HepG2 (cell line): ENCODE measurements at regions not wholly inside any gene's neighbourhood (a gene's known extent, or its start where the extent isn't known, plus 50 kb on each side); places are given as distances from the start of the nearest gene placed in this dataset.

Experiments used
- ELF3 ChIP-seq: IDR thresholded peaks from 2 replicates; pipeline ENCODE4 v1.6.1; 2016; ENCODE audit warnings: missing genetic modification reagents, missing compliant biosample characterization
- GATA4 ChIP-seq: sonication (generic); IDR thresholded peaks from 2 replicates; pipeline ENCODE4 v1.6.1; 2016; ENCODE audit warnings: antibody characterized with exemption, low read depth, borderline replicate concordance
- GLI4 ChIP-seq: sonication (generic); formaldehyde crosslinking; IDR thresholded peaks from 2 replicates; pipeline ENCODE4 v1.5.1; 2020; ENCODE audit warnings: missing genetic modification reagents, mild to moderate bottlenecking, moderate library complexity, borderline replicate concordance
- MIER3 ChIP-seq: IDR thresholded peaks from 2 replicates; pipeline ENCODE4 v1.6.1; 2016; ENCODE audit warnings: missing compliant biosample characterization, borderline replicate concordance
- POLR2A ChIP-seq, 2 experiments: IDR thresholded peaks; 2 replicates each; pipeline ENCODE4 v1.6.1; 2011; ENCODE audit warnings: low read depth in 2 of 2, low read length in 2 of 2, mild to moderate bottlenecking in 1 of 2, moderate library complexity in 1 of 2; ENCODE audit not compliant: insufficient read depth in 1 of 2
- POLR2G ChIP-seq: fragments of 200-400 bp; formaldehyde crosslinking; IDR thresholded peaks from 2 replicates; pipeline ENCODE4 v1.6.1; 2018; ENCODE audit warnings: mild to moderate bottlenecking, low read depth, low read length, moderate library complexity
- RBAK ChIP-seq: sonication (generic); formaldehyde crosslinking; IDR thresholded peaks from 2 replicates; pipeline ENCODE4 v1.5.1; 2020; ENCODE audit warnings: mild to moderate bottlenecking, missing genetic modification reagents
- RXRA ChIP-seq: sonication (generic); formaldehyde crosslinking; IDR thresholded peaks from 2 replicates; pipeline ENCODE4 v1.5.1; 2020; ENCODE audit warnings: missing genetic modification reagents
- SALL2 ChIP-seq: sonication (generic); formaldehyde crosslinking; IDR thresholded peaks from 2 replicates; pipeline ENCODE4 v1.8.1; 2023; ENCODE audit warnings: mild to moderate bottlenecking, missing genetic modification reagents, inconsistent platforms
- SP2 ChIP-seq: sonication (generic); formaldehyde crosslinking; IDR thresholded peaks from 2 replicates; pipeline ENCODE4 v1.5.1; 2020; ENCODE audit warnings: mild to moderate bottlenecking, missing genetic modification reagents
- SP4 ChIP-seq: sonication (generic); formaldehyde crosslinking; IDR thresholded peaks from 2 replicates; pipeline ENCODE4 v1.8.1; 2023; ENCODE audit warnings: mild to moderate bottlenecking, missing genetic modification reagents
- TAF1 ChIP-seq: sonication (generic); formaldehyde crosslinking; IDR thresholded peaks from 2 replicates; pipeline ENCODE4 v1.4.0; 2020; ENCODE audit warnings: missing genetic modification reagents
- THAP11 ChIP-seq: IDR thresholded peaks from 2 replicates; pipeline ENCODE4 v1.6.1; 2016; ENCODE audit warnings: missing biosample characterization, missing genetic modification reagents
- TP53 ChIP-seq: sonication (generic); formaldehyde crosslinking; conservative IDR thresholded peaks from 2 replicates; pipeline ENCODE4 v1.4.0; 2020; ENCODE audit warnings: missing genetic modification reagents
- YY1 ChIP-seq: IDR thresholded peaks from 2 replicates; pipeline ENCODE4 v1.6.1; 2011; ENCODE audit warnings: low read length, low read depth, moderate library complexity, mild to moderate bottlenecking; ENCODE audit not compliant: insufficient read depth, insufficient replicate concordance
- ZFY ChIP-seq: sonication (generic); formaldehyde crosslinking; IDR thresholded peaks from 2 replicates; pipeline ENCODE4 v1.4.0; 2020; ENCODE audit warnings: missing genetic modification reagents
- ZNF225 ChIP-seq: sonication (generic); formaldehyde crosslinking; IDR thresholded peaks from 2 replicates; pipeline ENCODE4 v1.4.0; 2020; ENCODE audit warnings: mild to moderate bottlenecking, missing genetic modification reagents
- ZNF292 ChIP-seq: sonication (generic); formaldehyde crosslinking; IDR thresholded peaks from 2 replicates; pipeline ENCODE4 v1.8.1; 2022; ENCODE audit warnings: mild to moderate bottlenecking, low read depth, missing genetic modification reagents, borderline replicate concordance
- ZNF441 ChIP-seq: sonication (generic); formaldehyde crosslinking; IDR thresholded peaks from 2 replicates; pipeline ENCODE4 v1.7.0; 2021; ENCODE audit warnings: missing genetic modification reagents, borderline replicate concordance
- TF ChIP-seq, protein P1 (sequence below): sonication (generic); formaldehyde crosslinking; IDR thresholded peaks from 2 replicates; pipeline ENCODE4 v1.5.0; 2020; ENCODE audit warnings: mild to moderate bottlenecking, low read depth, missing genetic modification reagents, borderline replicate concordance
- TF ChIP-seq, protein P2 (sequence below): sonication (generic); formaldehyde crosslinking; IDR thresholded peaks from 2 replicates; pipeline ENCODE4 v1.5.0; 2020; ENCODE audit warnings: mild to moderate bottlenecking, missing genetic modification reagents, moderate library complexity
- TF ChIP-seq, protein P3 (sequence below): sonication (generic); formaldehyde crosslinking; IDR thresholded peaks from 2 replicates; pipeline ENCODE4 v1.8.0; 2022; ENCODE audit warnings: mild to moderate bottlenecking, missing genetic modification reagents, borderline replicate concordance
- TF ChIP-seq, protein P4 (sequence below): sonication (generic); formaldehyde crosslinking; IDR thresholded peaks from 2 replicates; pipeline ENCODE4 v1.4.0; 2020; ENCODE audit warnings: missing genetic modification reagents, borderline replicate concordance
- TF ChIP-seq, protein P5 (sequence below): sonication (generic); formaldehyde crosslinking; IDR thresholded peaks from 2 replicates; pipeline ENCODE4 v1.5.0; 2020; ENCODE audit warnings: missing genetic modification reagents, mild to moderate bottlenecking, borderline replicate concordance

DNA sequence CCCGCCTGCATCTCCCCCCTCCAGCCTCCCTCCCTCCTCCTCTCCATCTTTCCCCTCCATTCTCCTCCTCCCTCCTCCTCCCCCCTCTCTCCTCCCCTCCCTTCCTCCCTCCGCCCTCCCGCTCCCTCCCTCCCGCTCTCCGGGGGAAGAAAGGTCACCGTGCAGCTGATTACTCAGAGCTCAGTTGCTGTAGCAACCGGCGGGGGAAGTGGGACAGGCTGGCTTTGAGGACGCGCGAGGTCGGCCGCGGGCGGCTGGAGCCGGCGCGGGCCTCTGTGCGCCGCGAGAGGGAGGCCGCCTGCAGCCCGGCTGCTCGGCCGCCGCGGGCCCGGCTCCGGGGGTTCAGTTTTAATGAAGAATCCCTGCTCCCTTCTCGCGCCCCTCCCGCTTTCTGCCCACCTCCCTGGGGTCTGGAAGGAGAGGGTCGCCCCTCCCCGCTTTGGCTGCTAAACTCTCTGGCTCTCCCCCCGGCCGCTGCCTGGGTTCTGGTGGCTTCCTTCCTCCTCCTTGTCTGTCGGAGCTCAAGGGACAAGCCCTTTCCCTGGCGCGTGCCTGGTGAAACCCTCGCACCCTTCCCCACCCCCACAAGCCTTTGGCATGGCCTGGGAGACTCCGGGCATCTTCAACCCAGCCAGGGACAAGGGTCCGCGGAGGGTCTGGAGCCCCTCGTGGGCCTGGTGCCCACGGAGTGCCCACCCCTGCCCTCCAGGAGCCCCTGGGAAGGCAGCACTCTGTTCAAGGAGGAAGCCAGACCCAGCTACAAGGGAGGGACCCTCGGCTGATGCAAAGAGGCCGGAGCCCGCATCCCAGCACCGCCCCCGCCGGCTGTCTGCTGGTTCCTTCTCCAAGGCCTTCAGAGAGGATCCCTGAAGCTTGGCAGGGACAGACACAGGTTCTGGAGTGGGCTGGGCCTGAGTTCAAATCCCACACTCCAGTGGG, 160.3 kb downstream of the C9orf50 start (continued):
- TF ChIP-seq POLR2G (peak; percentile 69), RXRA (peak; percentile 54; the same call in 1 of the 2 replicates), ZNF441 (CRISPR knock-in tag) (0 out of 2 replicates have a peak, but pooled peaks have one; percentile 15), ZFY (CRISPR knock-in tag) (peak; percentile 79), MIER3 (CRISPR knock-in tag) (0 out of 2 replicates have a peak, but pooled peaks have one; percentile 33), RBAK (no peak), YY1 (peak; percentile 69), SP2 (CRISPR knock-in tag) (no peak), TAF1 (no peak), GLI4 (CRISPR knock-in tag) (no peak), ZNF292 (CRISPR knock-in tag) (peak; percentile 41; the same call in 1 of the 2 replicates), GATA4 (no peak), ELF3 (CRISPR knock-in tag) (peak; percentile 52; the same call in 1 of the 2 replicates), POLR2A (IDR thresholded peaks at IDR 0.05; ENCODE audit: insufficient read depth in 1 of 2, low read depth in 2 of 2, low read length in 2 of 2) (peak; percentile 58 to 60; a peak in 3 of 4 replicates), THAP11 (CRISPR knock-in tag) (peak; percentile 24; the same call in 1 of the 2 replicates), TP53 (CRISPR knock-in tag) (no peak), SALL2 (CRISPR knock-in tag) (peak; percentile 11; the same call in 1 of the 2 replicates), SP4 (CRISPR knock-in tag) (0 out of 2 replicates have a peak, but pooled peaks have one; percentile 32), ZNF225 (CRISPR knock-in tag) (no peak)
- TF ChIP-seq, protein P1, sequence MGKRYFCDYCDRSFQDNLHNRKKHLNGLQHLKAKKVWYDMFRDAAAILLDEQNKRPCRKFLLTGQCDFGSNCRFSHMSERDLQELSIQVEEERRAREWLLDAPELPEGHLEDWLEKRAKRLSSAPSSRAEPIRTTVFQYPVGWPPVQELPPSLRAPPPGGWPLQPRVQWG = no peak
- TF ChIP-seq, protein P2, sequence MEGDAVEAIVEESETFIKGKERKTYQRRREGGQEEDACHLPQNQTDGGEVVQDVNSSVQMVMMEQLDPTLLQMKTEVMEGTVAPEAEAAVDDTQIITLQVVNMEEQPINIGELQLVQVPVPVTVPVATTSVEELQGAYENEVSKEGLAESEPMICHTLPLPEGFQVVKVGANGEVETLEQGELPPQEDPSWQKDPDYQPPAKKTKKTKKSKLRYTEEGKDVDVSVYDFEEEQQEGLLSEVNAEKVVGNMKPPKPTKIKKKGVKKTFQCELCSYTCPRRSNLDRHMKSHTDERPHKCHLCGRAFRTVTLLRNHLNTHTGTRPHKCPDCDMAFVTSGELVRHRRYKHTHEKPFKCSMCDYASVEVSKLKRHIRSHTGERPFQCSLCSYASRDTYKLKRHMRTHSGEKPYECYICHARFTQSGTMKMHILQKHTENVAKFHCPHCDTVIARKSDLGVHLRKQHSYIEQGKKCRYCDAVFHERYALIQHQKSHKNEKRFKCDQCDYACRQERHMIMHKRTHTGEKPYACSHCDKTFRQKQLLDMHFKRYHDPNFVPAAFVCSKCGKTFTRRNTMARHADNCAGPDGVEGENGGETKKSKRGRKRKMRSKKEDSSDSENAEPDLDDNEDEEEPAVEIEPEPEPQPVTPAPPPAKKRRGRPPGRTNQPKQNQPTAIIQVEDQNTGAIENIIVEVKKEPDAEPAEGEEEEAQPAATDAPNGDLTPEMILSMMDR (CRISPR knock-in tag) = peak; percentile 18; the same call in 1 of the 2 replicates
- TF ChIP-seq, protein P3, sequence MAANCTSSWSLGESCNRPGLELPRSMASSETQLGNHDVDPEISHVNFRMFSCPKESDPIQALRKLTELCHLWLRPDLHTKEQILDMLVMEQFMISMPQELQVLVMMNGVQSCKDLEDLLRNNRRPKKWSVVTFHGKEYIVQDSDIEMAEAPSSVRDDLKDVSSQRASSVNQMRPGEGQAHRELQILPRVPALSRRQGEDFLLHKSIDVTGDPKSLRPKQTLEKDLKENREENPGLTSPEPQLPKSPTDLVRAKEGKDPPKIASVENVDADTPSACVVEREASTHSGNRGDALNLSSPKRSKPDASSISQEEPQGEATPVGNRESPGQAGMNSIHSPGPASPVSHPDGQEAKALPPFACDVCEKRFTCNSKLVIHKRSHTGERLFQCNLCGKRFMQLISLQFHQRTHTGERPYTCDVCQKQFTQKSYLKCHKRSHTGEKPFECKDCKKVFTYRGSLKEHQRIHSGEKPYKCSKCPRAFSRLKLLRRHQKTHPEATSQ (CRISPR knock-in tag) = 0 out of 2 replicates have a peak, but pooled peaks have one; percentile 13
- TF ChIP-seq, protein P4, sequence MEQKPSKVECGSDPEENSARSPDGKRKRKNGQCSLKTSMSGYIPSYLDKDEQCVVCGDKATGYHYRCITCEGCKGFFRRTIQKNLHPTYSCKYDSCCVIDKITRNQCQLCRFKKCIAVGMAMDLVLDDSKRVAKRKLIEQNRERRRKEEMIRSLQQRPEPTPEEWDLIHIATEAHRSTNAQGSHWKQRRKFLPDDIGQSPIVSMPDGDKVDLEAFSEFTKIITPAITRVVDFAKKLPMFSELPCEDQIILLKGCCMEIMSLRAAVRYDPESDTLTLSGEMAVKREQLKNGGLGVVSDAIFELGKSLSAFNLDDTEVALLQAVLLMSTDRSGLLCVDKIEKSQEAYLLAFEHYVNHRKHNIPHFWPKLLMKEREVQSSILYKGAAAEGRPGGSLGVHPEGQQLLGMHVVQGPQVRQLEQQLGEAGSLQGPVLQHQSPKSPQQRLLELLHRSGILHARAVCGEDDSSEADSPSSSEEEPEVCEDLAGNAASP (CRISPR knock-in tag) = peak; percentile 62; the same call in 1 of the 2 replicates
- TF ChIP-seq, protein P5, sequence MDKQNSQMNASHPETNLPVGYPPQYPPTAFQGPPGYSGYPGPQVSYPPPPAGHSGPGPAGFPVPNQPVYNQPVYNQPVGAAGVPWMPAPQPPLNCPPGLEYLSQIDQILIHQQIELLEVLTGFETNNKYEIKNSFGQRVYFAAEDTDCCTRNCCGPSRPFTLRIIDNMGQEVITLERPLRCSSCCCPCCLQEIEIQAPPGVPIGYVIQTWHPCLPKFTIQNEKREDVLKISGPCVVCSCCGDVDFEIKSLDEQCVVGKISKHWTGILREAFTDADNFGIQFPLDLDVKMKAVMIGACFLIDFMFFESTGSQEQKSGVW (CRISPR knock-in tag) = no peak
